Uterus (tissue), 2 donors: ENCODE measurements at regions not wholly inside any gene's neighbourhood (a gene's known extent, or its start where the extent isn't known, plus 50 kb on each side); places are given as distances from the start of the nearest gene placed in this dataset.
"Not testable (repeated sequence)": the region's sequence is repeated elsewhere in the genome, so short reads cannot be mapped to it uniquely, and the experiment has no call there.

Source experiments
- CTCF ChIP-seq, 4 experiments: fragments of 200-600 bp in 2 of 4; fragments of 450-650 bp in 2 of 4; sonication (generic) in 2 of 4; IDR thresholded peaks; one replicate each; pipeline ENCODE4 v1.5.1; 2016 to 2019; ENCODE audit warnings: antibody characterized with exemption in 4 of 4, mild to moderate bottlenecking in 2 of 4, moderate library complexity in 1 of 4
- POLR2A ChIP-seq, 2 donors: fragments of 450-650 bp; IDR thresholded peaks; one replicate each; pipeline ENCODE4 v1.6.1; 2016; ENCODE audit warnings: antibody characterized with exemption in 2 of 2, mild to moderate bottlenecking in 1 of 2, moderate library complexity in 1 of 2

DNA sequence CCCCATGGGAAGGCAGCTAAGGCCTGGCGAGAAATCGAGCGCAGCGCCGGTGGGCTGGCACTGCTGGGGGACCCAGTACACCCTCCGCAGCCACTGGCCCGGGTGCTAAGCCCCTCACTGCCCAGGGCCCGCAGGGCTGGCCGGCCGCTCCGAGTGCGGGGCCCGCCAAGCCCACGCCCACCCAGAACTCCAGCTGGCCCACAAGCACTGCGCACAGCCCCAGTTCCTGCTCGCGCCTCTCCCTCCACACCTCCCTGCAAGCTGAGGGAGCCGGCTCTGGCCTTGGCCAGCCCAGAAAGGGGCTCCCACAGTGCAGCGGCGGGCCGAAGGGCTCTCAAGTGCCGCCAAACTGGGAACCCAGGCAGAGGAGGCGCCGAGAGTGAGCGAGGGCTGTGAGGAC lies 253.0 kb upstream of the PDE3A start:
- not testable (repeated sequence) for TF ChIP-seq CTCF, POLR2A (IDR thresholded peaks at IDR 0.05)
